Thyroid gland (tissue), 4 donors: ENCODE measurements at regions not wholly inside any gene's neighbourhood (a gene's known extent, or its start where the extent isn't known, plus 50 kb on each side); places are given as distances from the start of the nearest gene placed in this dataset.

Source experiments
- POLR2A ChIP-seq, 2 donors: fragments of 450-650 bp; IDR thresholded peaks; one replicate each; pipeline ENCODE4 v1.6.1; 2017; ENCODE audit warnings: antibody characterized with exemption in 2 of 2, mild to moderate bottlenecking in 2 of 2, moderate library complexity in 1 of 2
- TF ChIP-seq, protein P1 (sequence below), 6 experiments: fragments of 200-600 bp in 3 of 6; fragments of 450-650 bp in 3 of 6; sonication (generic) in 3 of 6; IDR thresholded peaks; one replicate each; pipeline ENCODE4 v1.5.1; 2016 to 2019; ENCODE audit warnings: antibody characterized with exemption in 6 of 6, mild to moderate bottlenecking in 2 of 6, inconsistent platforms in 1 of 6, moderate library complexity in 1 of 6

DNA sequence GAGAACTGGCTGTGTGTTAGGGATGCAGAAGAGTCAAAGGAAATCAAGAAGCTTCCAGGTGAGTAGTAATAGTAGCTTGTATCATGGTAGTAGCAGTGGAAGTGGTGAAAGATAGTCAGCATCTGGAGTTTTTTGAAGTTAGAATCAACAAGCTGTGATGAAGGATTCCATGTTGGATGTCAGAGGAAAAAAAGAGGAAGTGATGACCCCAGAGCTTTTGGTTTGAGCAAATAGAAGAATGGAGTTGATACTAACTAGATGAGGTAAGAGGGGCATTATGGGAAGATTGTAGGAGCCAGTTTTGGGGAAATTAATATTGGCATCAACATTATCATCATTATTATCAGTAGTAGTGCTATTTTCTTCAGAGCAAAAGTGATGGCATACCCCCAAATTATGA lies 542.2 kb downstream of the XIRP2 start:
- TF ChIP-seq, protein P1, sequence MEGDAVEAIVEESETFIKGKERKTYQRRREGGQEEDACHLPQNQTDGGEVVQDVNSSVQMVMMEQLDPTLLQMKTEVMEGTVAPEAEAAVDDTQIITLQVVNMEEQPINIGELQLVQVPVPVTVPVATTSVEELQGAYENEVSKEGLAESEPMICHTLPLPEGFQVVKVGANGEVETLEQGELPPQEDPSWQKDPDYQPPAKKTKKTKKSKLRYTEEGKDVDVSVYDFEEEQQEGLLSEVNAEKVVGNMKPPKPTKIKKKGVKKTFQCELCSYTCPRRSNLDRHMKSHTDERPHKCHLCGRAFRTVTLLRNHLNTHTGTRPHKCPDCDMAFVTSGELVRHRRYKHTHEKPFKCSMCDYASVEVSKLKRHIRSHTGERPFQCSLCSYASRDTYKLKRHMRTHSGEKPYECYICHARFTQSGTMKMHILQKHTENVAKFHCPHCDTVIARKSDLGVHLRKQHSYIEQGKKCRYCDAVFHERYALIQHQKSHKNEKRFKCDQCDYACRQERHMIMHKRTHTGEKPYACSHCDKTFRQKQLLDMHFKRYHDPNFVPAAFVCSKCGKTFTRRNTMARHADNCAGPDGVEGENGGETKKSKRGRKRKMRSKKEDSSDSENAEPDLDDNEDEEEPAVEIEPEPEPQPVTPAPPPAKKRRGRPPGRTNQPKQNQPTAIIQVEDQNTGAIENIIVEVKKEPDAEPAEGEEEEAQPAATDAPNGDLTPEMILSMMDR (IDR thresholded peaks at IDR 0.05) = no peak
- TF ChIP-seq POLR2A (IDR thresholded peaks at IDR 0.05) = no peak
